MCF 10A (cell line): ENCODE measurements at regions not wholly inside any gene's neighbourhood (a gene's known extent, or its start where the extent isn't known, plus 50 kb on each side); places are given as distances from the start of the nearest gene placed in this dataset.
A peak's percentile ranks its signal among the peaks of the same experiment; 100 is the strongest.
"Not testable (repeated sequence)": the region's sequence is repeated elsewhere in the genome, so short reads cannot be mapped to it uniquely, and the experiment has no call there.

Experiments used
- BruUV-seq: library from RNA; stranded (reverse); fragments of 400-500 nt; replicated peaks from 2 replicates; lab custom pipeline; 2021; lab: Mats Ljungman, UMichigan
- CTCF ChIA-PET: fragments of 300-600 bp; sonication (Branson Sonifier 250); formaldehyde crosslinking; extraction: SDS; loops from one replicate; lab custom pipeline; 2021; ENCODE audit warnings: antibody characterized with exemption, inconsistent platforms; lab: Yijun Ruan, JAX
- POLR2A ChIA-PET: fragments of 300-600, 350-650 bp; sonication (Branson Sonifier 250); formaldehyde crosslinking; extraction: SDS; loops from one replicate; lab custom pipeline; 2020; ENCODE audit warnings: antibody characterized with exemption, inconsistent platforms; lab: Yijun Ruan, JAX
- DNase-seq: peaks from one replicate; pipeline ENCODE4 v3.0.0-alpha.2; 2018; ENCODE audit not compliant: unreplicated experiment
- H3K27ac Mint-ChIP-seq: one replicate; pipeline ENCODE4 v1.8.0; 2022; ENCODE audit warnings: mild to moderate bottlenecking, low read depth, mixed read lengths; ENCODE audit not compliant: unreplicated experiment
- H3K27me3 Mint-ChIP-seq: one replicate; pipeline ENCODE4 v1.8.0; 2022; ENCODE audit warnings: mixed read lengths; ENCODE audit not compliant: insufficient read depth, unreplicated experiment
- H3K36me3 Mint-ChIP-seq: one replicate; pipeline ENCODE4 v1.8.0; 2022; ENCODE audit warnings: mild to moderate bottlenecking, moderate library complexity, mixed read lengths; ENCODE audit not compliant: insufficient read depth, unreplicated experiment
- H3K4me1 Mint-ChIP-seq: one replicate; pipeline ENCODE4 v1.8.0; 2022; ENCODE audit warnings: mixed read lengths; ENCODE audit not compliant: insufficient read depth, unreplicated experiment
- H3K4me3 Mint-ChIP-seq: one replicate; pipeline ENCODE4 v1.8.0; 2022; ENCODE audit warnings: mild to moderate bottlenecking, moderate library complexity, mixed read lengths; ENCODE audit not compliant: unreplicated experiment
- H3K9me3 Mint-ChIP-seq: one replicate; pipeline ENCODE4 v1.8.0; 2022; ENCODE audit warnings: mixed read lengths; ENCODE audit not compliant: unreplicated experiment
- intact Hi-C: fragments of 100-400 bp; cut with micrococcal nuclease; formaldehyde crosslinking; loops from 2 replicates; pipeline ENCODE4 v1.14.1; 2022
- TF ChIP-seq, protein P1 (sequence below): fragments of 200-600 bp; IDR thresholded peaks from one replicate; pipeline ENCODE4 v1.8.0; 2022; ENCODE audit warnings: antibody characterized with exemption, mild to moderate bottlenecking; ENCODE audit not compliant: unreplicated experiment

DNA sequence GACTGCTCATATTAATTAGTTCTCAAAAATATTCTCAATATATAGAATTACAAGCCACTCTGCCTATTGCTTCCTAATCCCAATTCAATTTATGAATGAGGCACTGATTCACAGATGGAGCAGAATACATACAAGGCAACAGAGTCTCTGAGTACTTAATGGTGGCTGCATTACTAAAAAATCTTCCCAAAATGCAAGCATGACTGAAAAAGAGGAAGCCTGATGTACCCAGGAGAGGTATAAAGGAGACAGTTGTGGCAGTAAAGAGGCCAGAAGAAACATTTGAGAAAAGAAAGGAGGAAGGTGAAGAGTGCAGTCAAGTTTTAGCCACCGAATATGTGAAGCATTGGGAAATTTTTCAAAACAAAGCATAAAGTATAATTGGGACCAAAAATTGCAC lies 163.2 kb upstream of the INTU start:
- intact Hi-C loops, result no loop called here
- no peak for DNase-seq
- POLR2A ChIA-PET, result no interaction called here
- Mint-ChIP-seq H3K9me3 (peaks cover 8% of the 10 kb centered on the region), H3K36me3 (no peaks in the 10 kb centered on the region), H3K4me3 (no peak overlapping the region), H3K27me3 (no peaks in the 10 kb centered on the region), H3K27ac (no peak overlapping the region), H3K4me1 (no peaks in the 10 kb centered on the region)
- TF ChIP-seq, protein P1, sequence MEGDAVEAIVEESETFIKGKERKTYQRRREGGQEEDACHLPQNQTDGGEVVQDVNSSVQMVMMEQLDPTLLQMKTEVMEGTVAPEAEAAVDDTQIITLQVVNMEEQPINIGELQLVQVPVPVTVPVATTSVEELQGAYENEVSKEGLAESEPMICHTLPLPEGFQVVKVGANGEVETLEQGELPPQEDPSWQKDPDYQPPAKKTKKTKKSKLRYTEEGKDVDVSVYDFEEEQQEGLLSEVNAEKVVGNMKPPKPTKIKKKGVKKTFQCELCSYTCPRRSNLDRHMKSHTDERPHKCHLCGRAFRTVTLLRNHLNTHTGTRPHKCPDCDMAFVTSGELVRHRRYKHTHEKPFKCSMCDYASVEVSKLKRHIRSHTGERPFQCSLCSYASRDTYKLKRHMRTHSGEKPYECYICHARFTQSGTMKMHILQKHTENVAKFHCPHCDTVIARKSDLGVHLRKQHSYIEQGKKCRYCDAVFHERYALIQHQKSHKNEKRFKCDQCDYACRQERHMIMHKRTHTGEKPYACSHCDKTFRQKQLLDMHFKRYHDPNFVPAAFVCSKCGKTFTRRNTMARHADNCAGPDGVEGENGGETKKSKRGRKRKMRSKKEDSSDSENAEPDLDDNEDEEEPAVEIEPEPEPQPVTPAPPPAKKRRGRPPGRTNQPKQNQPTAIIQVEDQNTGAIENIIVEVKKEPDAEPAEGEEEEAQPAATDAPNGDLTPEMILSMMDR, result no peak
- BruUV-seq, result no TSS peak
- CTCF ChIA-PET, result interaction anchor here (0.8 kb wide), 1 partner anchor 9 kb away, joined by 3 read pairs; no protein-coding TSS in a partner anchor

DNA sequence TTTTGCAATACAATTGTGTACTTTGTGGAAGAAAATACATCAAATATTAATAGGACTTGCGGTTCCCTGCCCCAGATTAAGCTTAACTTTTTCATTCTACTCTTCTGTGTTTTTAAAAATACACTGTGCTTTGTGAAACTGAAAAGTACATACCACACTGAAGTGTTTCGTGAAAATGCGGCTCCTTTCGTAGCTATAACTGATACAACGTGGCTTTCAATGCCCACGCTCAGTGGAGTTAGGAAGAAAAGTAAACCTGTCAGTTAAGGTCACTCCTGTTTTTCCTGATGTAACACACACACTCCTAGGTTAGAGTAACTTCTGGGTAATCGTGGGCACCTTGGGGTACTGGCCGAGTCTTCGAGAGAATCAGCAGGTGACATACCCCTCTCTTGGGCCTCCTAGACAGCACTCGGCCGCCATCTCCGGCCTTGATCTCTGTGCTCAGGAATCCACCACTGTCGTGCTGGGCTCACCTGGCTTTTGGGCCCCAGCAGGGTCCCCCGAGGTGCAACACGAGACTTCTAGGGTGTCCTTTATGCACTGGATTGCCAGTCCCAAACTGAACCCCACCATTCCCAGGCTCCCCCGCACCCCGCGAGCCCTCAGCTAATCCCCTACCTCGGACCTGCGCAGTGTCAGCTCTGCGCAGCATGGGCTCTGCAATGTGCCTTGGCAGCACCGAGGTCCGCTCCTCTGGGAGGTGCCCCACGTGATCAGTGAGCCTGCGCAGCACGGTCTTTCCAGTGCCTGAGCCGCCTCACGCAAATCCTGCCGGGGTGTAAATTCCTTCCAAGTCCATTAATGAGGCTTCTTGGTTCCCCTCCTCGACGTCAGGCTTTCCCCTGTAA lies 162.6 kb upstream of the INTU start:
- no peak overlapping the region for H3K4me3 Mint-ChIP-seq
- no peaks in the 10 kb centered on the region for H3K36me3 Mint-ChIP-seq
- no peak overlapping the region for H3K27ac Mint-ChIP-seq
- DNase-seq, result no peak
- TF ChIP-seq, protein P1, result no peak
- peaks cover 8% of the 10 kb centered on the region for H3K9me3 Mint-ChIP-seq
- CTCF ChIA-PET, result interaction anchor here (0.5 to 0.8 kb wide), 2 partner anchors 9 to 165 kb away, joined by 3 read pairs; no protein-coding TSS in a partner anchor
- no TSS peak for BruUV-seq
- no peaks in the 10 kb centered on the region for H3K27me3 Mint-ChIP-seq
- POLR2A ChIA-PET, result no interaction called here
- H3K4me1 Mint-ChIP-seq, result no peaks in the 10 kb centered on the region
- intact Hi-C loops, result no loop called here

DNA sequence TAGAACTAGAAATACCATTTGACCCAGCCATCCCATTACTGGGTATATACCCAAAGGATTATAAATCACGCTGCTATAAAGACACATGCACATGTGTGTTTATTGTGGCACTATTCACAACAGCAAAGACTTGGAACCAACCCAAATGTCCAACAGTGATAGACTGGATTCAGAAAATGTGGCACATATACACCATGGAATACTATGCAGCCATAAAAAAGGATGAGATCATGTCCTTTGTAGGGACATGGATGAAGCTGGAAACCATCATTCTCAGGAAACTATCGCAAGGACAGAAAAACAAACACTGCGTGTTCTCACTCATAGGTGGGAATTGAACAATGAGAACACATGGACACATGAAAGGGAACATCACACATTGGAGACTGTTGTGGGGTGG lies 154.5 kb upstream of the INTU start:
- H3K4me3 Mint-ChIP-seq, H3K27me3 Mint-ChIP-seq, DNase-seq, H3K9me3 Mint-ChIP-seq, BruUV-seq, H3K27ac Mint-ChIP-seq, H3K36me3 Mint-ChIP-seq, POLR2A ChIA-PET, H3K4me1 Mint-ChIP-seq: not testable (repeated sequence)
- CTCF ChIA-PET, result interaction anchor here (0.5 to 1.0 kb wide), 15 partner anchors 9 to 1686 kb away, joined by 3 to 6 read pairs (median 3); no protein-coding TSS in a partner anchor
- intact Hi-C loops, result loop anchor here (2.0 to 5.0 kb wide), 2 partner anchors 289 to 851 kb away; no protein-coding TSS in a partner anchor

DNA sequence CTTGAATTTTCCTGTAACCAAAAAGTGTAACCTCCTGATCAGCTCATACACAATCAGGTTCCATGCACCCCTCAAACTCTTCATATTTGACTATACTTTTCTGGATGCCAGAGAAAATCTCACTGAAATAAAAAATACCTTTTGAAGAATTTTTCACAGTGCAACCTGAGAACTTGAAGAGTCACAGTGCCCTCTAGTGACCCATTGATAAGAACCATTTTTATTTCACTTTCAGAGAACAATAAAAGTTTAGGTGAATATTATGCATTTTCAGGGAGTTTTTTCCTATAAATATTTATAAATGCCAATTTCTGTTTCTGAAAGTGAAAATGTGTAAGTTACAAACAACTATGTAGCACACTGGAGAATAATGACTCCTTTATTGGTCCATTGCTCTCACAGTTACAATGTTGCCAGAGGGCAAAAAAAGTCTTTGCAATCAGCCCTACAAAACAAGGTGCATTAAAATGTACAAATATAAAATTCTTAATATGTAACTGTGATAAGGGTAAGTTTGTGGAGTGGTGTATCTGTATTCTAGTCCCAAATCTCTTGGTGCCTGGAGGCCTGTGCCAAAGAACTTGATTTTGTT lies 153.6 kb upstream of the INTU start:
- H3K4me1 Mint-ChIP-seq, result no peaks in the 10 kb centered on the region
- TF ChIP-seq, protein P1, result peak; percentile 79
- no peak overlapping the region for H3K4me3 Mint-ChIP-seq
- no peaks in the 10 kb centered on the region for H3K36me3 Mint-ChIP-seq
- H3K9me3 Mint-ChIP-seq, result peaks cover 1% of the 10 kb centered on the region
- no peak overlapping the region for H3K27ac Mint-ChIP-seq
- ChIA-PET CTCF (interaction anchor here (0.5 to 1.0 kb wide), 15 partner anchors 10 to 1687 kb away, joined by 3 to 6 read pairs (median 3); no protein-coding TSS in a partner anchor), POLR2A (no interaction called here)
- peak; percentile 58 for DNase-seq
- intact Hi-C loops, result loop anchor here (2.0 to 5.0 kb wide), 2 partner anchors 290 to 852 kb away; no protein-coding TSS in a partner anchor
- no TSS peak for BruUV-seq
- H3K27me3 Mint-ChIP-seq, result no peaks in the 10 kb centered on the region
